DOHH2 (cell line): ENCODE measurements at regions not wholly inside any gene's neighbourhood (a gene's known extent, or its start where the extent isn't known, plus 50 kb on each side); places are given as distances from the start of the nearest gene placed in this dataset.

Experiments used
- H3F3A ChIP-seq: fragments of 200-600 bp; sonication (generic), shearing (Covaris generic); 2 replicates; pipeline ENCODE4 v1.6.0; 2016; ENCODE audit warnings: antibody characterized with exemption, mild to moderate bottlenecking; ENCODE audit not compliant: control insufficient read depth, insufficient read depth
- H3K27ac ChIP-seq: fragments of 200-600 bp; sonication (generic); 2 replicates; pipeline ENCODE4 v1.5.1; 2014; ENCODE audit warnings: low read depth, mild to moderate bottlenecking, low read length, moderate library complexity
- H3K27me3 ChIP-seq: fragments of 200-600 bp; sonication (generic); 2 replicates; pipeline ENCODE4 v1.6.1; 2014; ENCODE audit warnings: mild to moderate bottlenecking, low read length, mixed read lengths; ENCODE audit not compliant: control insufficient read depth
- H3K36me3 ChIP-seq: fragments of 200-600 bp; sonication (generic); 2 replicates; pipeline ENCODE4 v1.6.1; 2014; ENCODE audit warnings: mild to moderate bottlenecking, low read length, moderate library complexity, mixed read lengths; ENCODE audit not compliant: control insufficient read depth
- H3K4me1 ChIP-seq: fragments of 200-600 bp; sonication (generic); 2 replicates; pipeline ENCODE4 v1.6.1; 2014; ENCODE audit warnings: mild to moderate bottlenecking, low read length, mixed read lengths; ENCODE audit not compliant: control insufficient read depth
- H3K4me2 ChIP-seq: fragments of 200-600 bp; sonication (generic); 2 replicates; pipeline ENCODE4 v1.6.0; 2014; ENCODE audit warnings: mild to moderate bottlenecking, low read length, moderate library complexity
- H3K4me3 ChIP-seq: fragments of 200-600 bp; sonication (generic); 2 replicates; pipeline ENCODE4 v1.5.1; 2014; ENCODE audit warnings: mild to moderate bottlenecking, low read length, mixed read lengths
- H3K79me2 ChIP-seq: fragments of 200-600 bp; sonication (generic); 2 replicates; pipeline ENCODE4 v1.6.1; 2014; ENCODE audit warnings: mild to moderate bottlenecking, low read length, mixed read lengths; ENCODE audit not compliant: control insufficient read depth
- H3K9me2 ChIP-seq: fragments of 200-600 bp; sonication (generic); replicated peaks from 2 replicates; pipeline ENCODE4 v1.6.1; 2014; ENCODE audit warnings: mild to moderate bottlenecking, low read length, mixed read lengths; ENCODE audit not compliant: control insufficient read depth
- H3K9me3 ChIP-seq: fragments of 200-600 bp; sonication (generic); 2 replicates; pipeline ENCODE4 v1.6.1; 2014; ENCODE audit warnings: antibody characterized with exemption, low read length, mixed read lengths; ENCODE audit not compliant: control insufficient read depth, insufficient read depth
- H4K20me1 ChIP-seq: fragments of 200-600 bp; sonication (generic); 2 replicates; pipeline ENCODE4 v1.6.0; 2014; ENCODE audit warnings: low read depth, mild to moderate bottlenecking, antibody characterized with exemption, low read length, moderate library complexity; ENCODE audit not compliant: control insufficient read depth, insufficient read depth
- CTCF ChIP-seq: fragments of 200-600 bp; sonication (generic); IDR thresholded peaks from one replicate; pipeline ENCODE4 v1.5.1; 2014; ENCODE audit warnings: antibody characterized with exemption, mild to moderate bottlenecking, low read depth, low read length; ENCODE audit not compliant: poor library complexity, severe bottlenecking
- EZH2phosphoT487 ChIP-seq: fragments of 200-600 bp; sonication (generic); IDR thresholded peaks from 2 replicates; pipeline ENCODE4 v1.6.1; 2017; ENCODE audit warnings: borderline replicate concordance, mild to moderate bottlenecking, antibody characterized with exemption, low read length, moderate library complexity, mixed read lengths

GRCh38 chrX:131801066-131801465 is 222.0 kb upstream of the STK26 start:
- Histone ChIP-seq H3K27me3 (no peaks in the 10 kb centered on the region), H3K79me2 (no peaks in the 10 kb centered on the region), H3K27ac (no peak overlapping the region), H4K20me1 (no peaks in the 10 kb centered on the region), H3K4me2 (no peak overlapping the region), H3K9me3 (no peaks in the 10 kb centered on the region), H3K36me3 (no peaks in the 10 kb centered on the region), H3K9me2 (no peaks in the 10 kb centered on the region), H3K4me1 (no peaks in the 10 kb centered on the region), H3K4me3 (no peak overlapping the region), H3F3A (no peaks in the 10 kb centered on the region)
- no peak for TF ChIP-seq CTCF
- no peak for TF ChIP-seq EZH2phosphoT487

DNA sequence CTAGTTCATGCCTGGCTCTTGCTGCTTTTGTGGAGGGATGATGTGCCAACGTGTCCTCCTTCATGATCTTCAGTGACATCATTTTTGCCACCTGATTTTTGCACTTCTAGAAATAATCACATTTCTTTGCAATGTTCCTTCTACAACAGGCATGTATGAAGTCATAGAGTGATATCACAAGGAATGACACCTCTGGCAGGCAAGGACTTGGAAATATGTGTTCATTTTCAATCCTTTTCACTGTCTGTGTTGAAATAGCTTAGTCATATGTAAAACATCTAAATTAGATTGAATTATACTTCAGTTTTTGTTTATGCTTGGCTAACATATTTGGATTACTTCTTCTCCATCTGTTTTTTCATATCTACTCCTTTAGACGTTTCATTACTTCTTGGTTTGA is 221.2 kb upstream of the STK26 start:
- H3K36me3 ChIP-seq: no peaks in the 10 kb centered on the region

DNA sequence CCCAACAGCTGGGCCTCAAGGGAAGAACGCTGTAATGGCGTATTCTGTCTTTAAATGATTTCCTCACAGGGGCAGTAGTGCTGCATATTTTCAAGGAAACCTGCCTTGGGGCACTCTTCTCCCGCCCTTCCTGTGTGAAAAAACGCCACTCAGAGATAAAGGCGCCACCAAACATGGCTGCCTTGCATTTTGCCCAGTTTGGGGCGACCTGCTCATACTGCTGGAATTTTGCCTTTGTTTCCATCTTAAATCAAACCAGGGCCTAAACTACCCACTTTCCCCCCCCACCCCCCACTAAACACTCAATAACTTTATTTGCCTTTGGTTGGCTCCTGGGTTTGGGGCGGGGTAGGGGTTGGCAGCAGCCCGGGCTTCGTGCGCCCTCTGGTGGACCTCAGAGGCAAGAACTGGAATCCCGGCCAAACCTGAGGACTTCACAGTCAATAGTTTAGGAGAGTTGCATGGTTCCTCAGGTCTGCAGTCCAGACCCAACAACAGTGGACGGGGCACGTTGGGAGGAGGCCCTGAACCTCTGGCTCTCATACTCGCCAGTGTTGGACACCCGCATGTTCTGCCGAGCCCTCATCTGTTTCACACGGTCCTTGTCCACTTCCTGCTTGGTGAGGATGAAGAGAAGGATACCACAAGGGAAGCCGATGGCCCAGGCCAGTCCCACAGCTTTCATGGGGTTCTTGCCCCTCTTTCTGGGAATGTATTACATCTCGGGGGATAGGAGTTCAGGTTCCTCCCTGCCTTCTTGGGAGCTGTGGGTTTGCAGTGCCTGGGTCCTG is 220.1 kb upstream of the STK26 start:
- TF ChIP-seq EZH2phosphoT487: no peak
- peak; percentile 68 for TF ChIP-seq CTCF

More for the DNA sequence above, 221.2 kb upstream of the STK26 start:
- Histone ChIP-seq H3K27ac (no peak overlapping the region), H3K4me1 (no peaks in the 10 kb centered on the region), H3K4me3 (no peak overlapping the region), H3K9me3 (no peaks in the 10 kb centered on the region), H3K79me2 (no peaks in the 10 kb centered on the region), H3K27me3 (no peaks in the 10 kb centered on the region), H3F3A (no peaks in the 10 kb centered on the region), H3K4me2 (no peak overlapping the region), H4K20me1 (no peaks in the 10 kb centered on the region), H3K9me2 (no peaks in the 10 kb centered on the region)
- TF ChIP-seq CTCF (no peak), EZH2phosphoT487 (no peak)

More for the DNA sequence above, 220.1 kb upstream of the STK26 start:
- Histone ChIP-seq H3K36me3 (no peaks in the 10 kb centered on the region), H3K9me2 (no peaks in the 10 kb centered on the region), H3F3A (no peaks in the 10 kb centered on the region), H4K20me1 (no peaks in the 10 kb centered on the region), H3K4me2 (no peak overlapping the region), H3K27ac (no peak overlapping the region), H3K79me2 (no peaks in the 10 kb centered on the region), H3K4me3 (no peak overlapping the region), H3K9me3 (no peaks in the 10 kb centered on the region), H3K27me3 (no peaks in the 10 kb centered on the region), H3K4me1 (no peaks in the 10 kb centered on the region)
